Erythroblast (primary cell): ENCODE measurements at regions not wholly inside any gene's neighbourhood (a gene's known extent, or its start where the extent isn't known, plus 50 kb on each side); places are given as distances from the start of the nearest gene placed in this dataset.

Experiments used
- GATA1 ChIP-seq: IDR thresholded peaks from 2 replicates; pipeline ENCODE4 v1.6.1; 2011; ENCODE audit warnings: low read depth, mild to moderate bottlenecking, control low read depth, low read length, moderate library complexity
- POLR2A ChIP-seq: IDR thresholded peaks from 2 replicates; pipeline ENCODE4 v1.6.1; 2011; ENCODE audit warnings: mild to moderate bottlenecking, low read length

DNA sequence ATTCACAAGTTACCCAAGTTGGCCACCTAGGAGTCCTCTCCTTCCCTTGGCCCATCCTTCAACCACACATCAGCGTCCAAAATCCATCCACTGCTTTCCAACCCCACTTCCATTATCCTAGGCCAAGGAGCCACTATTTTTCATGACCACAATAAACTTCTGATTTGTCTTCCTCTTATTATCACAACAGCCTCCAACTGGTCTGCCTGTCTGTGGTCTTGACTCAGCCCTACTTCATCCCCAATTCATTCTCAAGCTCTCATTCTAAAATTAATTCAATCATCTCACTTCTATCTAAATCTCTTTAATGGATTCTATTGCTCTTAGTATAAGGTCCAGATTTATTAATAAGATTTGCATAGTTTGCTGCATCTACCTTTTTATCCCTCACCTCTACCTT lies 189.0 kb upstream of the PRDM1 start:
- TF ChIP-seq POLR2A (no peak), GATA1 (no peak)
